ENCODE measurements at regions not wholly inside any gene's neighbourhood (a gene's known extent, or its start where the extent isn't known, plus 50 kb on each side); places are given as distances from the start of the nearest gene placed in this dataset.

GRCh38 chr2:156818221-156818620 is 382.0 kb downstream of the GPD2 start:
- ATAC-seq (ENCODE audit: low read depth in 2 of 2): no peak
- no peak overlapping the region for H3K27ac Mint-ChIP-seq
- no peak for DNase-seq
- no peak overlapping the region for H3K4me3 Mint-ChIP-seq
- no peaks in the 10 kb centered on the region for H3K4me1 Mint-ChIP-seq
- Histone ChIP-seq H3K27me3 (ENCODE audit: control insufficient read depth, insufficient read depth, low read length) (no peaks in the 10 kb centered on the region), H3K36me3 (ENCODE audit: control insufficient read depth, insufficient read depth, low read length) (no peaks in the 10 kb centered on the region), H3K9me3 (ENCODE audit: control insufficient read depth in 2 of 2, low read length in 2 of 2) (no peaks in the 10 kb centered on the region), H3K27ac (ENCODE audit: insufficient read depth, low read length, poor library complexity, severe bottlenecking) (no peak overlapping the region), H3K4me1 (ENCODE audit: control insufficient read depth, insufficient read depth, low read length, poor library complexity, severe bottlenecking) (no peaks in the 10 kb centered on the region), H3K4me3 (ENCODE audit: low read depth, low read length) (no peak overlapping the region)
- H3K9me3 Mint-ChIP-seq: peaks cover 0 to 3% (median 0%) of the 10 kb centered on the region in 7 donors
- H3K27me3 Mint-ChIP-seq: no peaks in the 10 kb centered on the region
- H3K36me3 Mint-ChIP-seq: no peaks in the 10 kb centered on the region

- DNase-seq (no peak), ATAC-seq (ENCODE audit: low read depth in 2 of 2) (no peak)
- Histone ChIP-seq H3K4me3 (ENCODE audit: low read depth, low read length) (no peak overlapping the region), H3K27me3 (ENCODE audit: control insufficient read depth, insufficient read depth, low read length) (no peaks in the 10 kb centered on the region), H3K36me3 (ENCODE audit: control insufficient read depth, insufficient read depth, low read length) (no peaks in the 10 kb centered on the region), H3K9me3 (ENCODE audit: control insufficient read depth in 2 of 2, low read length in 2 of 2) (no peaks in the 10 kb centered on the region), H3K4me1 (ENCODE audit: control insufficient read depth, insufficient read depth, low read length, poor library complexity, severe bottlenecking) (no peaks in the 10 kb centered on the region), H3K27ac (ENCODE audit: insufficient read depth, low read length, poor library complexity, severe bottlenecking) (no peak overlapping the region)
- Mint-ChIP-seq H3K4me1 (no peaks in the 10 kb centered on the region), H3K4me3 (no peak overlapping the region), H3K27ac (no peak overlapping the region), H3K27me3 (no peaks in the 10 kb centered on the region), H3K36me3 (no peaks in the 10 kb centered on the region), H3K9me3 (peaks cover 0 to 3% (median 0%) of the 10 kb centered on the region in 7 donors)
These were observed 382.8 kb downstream of the GPD2 start for GRCh38 chr2:156818944-156819343.

- peaks cover 0 to 6% (median 0%) of the 10 kb centered on the region in 7 donors for H3K9me3 Mint-ChIP-seq
These were observed 390.3 kb downstream of the GPD2 start for GRCh38 chr2:156826341-156826933.

GRCh38 chr2:156834431-156834830 is 398.3 kb downstream of the GPD2 start:
- H3K27ac ChIP-seq (ENCODE audit: insufficient read depth, low read length, poor library complexity, severe bottlenecking): no peak overlapping the region
- DNase-seq (no peak), ATAC-seq (ENCODE audit: low read depth in 2 of 2) (no peak)
- H3K27me3 ChIP-seq (ENCODE audit: control insufficient read depth, insufficient read depth, low read length): no peaks in the 10 kb centered on the region
- Mint-ChIP-seq H3K4me3 (no peak overlapping the region), H3K36me3 (no peaks in the 10 kb centered on the region), H3K9me3 (peaks cover 0 to 2% (median 0%) of the 10 kb centered on the region in 7 donors), H3K4me1 (no peaks in the 10 kb centered on the region), H3K27ac (no peak overlapping the region), H3K27me3 (no peaks in the 10 kb centered on the region)
- no peaks in the 10 kb centered on the region for H3K36me3 ChIP-seq (ENCODE audit: control insufficient read depth, insufficient read depth, low read length)
- H3K9me3 ChIP-seq (ENCODE audit: control insufficient read depth in 2 of 2, low read length in 2 of 2): no peaks in the 10 kb centered on the region
- no peaks in the 10 kb centered on the region for H3K4me1 ChIP-seq (ENCODE audit: control insufficient read depth, insufficient read depth, low read length, poor library complexity, severe bottlenecking)
- no peak overlapping the region for H3K4me3 ChIP-seq (ENCODE audit: low read depth, low read length)

More at GRCh38 chr2:156826341-156826933, 390.3 kb downstream of the GPD2 start:
- Mint-ChIP-seq H3K27me3 (peaks cover 5% of the 10 kb centered on the region), H3K36me3 (no peaks in the 10 kb centered on the region), H3K4me3 (no peak overlapping the region), H3K4me1 (no peaks in the 10 kb centered on the region), H3K27ac (no peak overlapping the region)
- Histone ChIP-seq H3K36me3 (ENCODE audit: control insufficient read depth, insufficient read depth, low read length) (no peaks in the 10 kb centered on the region), H3K9me3 (ENCODE audit: control insufficient read depth in 2 of 2, low read length in 2 of 2) (peaks cover 0 to 7% of the 10 kb centered on the region in 2 experiments), H3K27ac (ENCODE audit: insufficient read depth, low read length, poor library complexity, severe bottlenecking) (no peak overlapping the region), H3K27me3 (ENCODE audit: control insufficient read depth, insufficient read depth, low read length) (no peaks in the 10 kb centered on the region), H3K4me3 (ENCODE audit: low read depth, low read length) (no peak overlapping the region), H3K4me1 (ENCODE audit: control insufficient read depth, insufficient read depth, low read length, poor library complexity, severe bottlenecking) (no peaks in the 10 kb centered on the region)
- DNase-seq (no peak), ATAC-seq (ENCODE audit: low read depth in 2 of 2) (no peak)

GRCh38 chr2:156837635-156838370 is 401.6 kb downstream of the GPD2 start:
- H3K9me3 Mint-ChIP-seq: peaks cover 0 to 3% (median 0%) of the 10 kb centered on the region in 7 donors
- Histone ChIP-seq H3K4me1 (ENCODE audit: control insufficient read depth, insufficient read depth, low read length, poor library complexity, severe bottlenecking) (no peaks in the 10 kb centered on the region), H3K36me3 (ENCODE audit: control insufficient read depth, insufficient read depth, low read length) (no peaks in the 10 kb centered on the region), H3K27me3 (ENCODE audit: control insufficient read depth, insufficient read depth, low read length) (no peaks in the 10 kb centered on the region), H3K27ac (ENCODE audit: insufficient read depth, low read length, poor library complexity, severe bottlenecking) (no peak overlapping the region), H3K9me3 (ENCODE audit: control insufficient read depth in 2 of 2, low read length in 2 of 2) (no peaks in the 10 kb centered on the region), H3K4me3 (ENCODE audit: low read depth, low read length) (no peak overlapping the region)
- ATAC-seq (ENCODE audit: low read depth in 2 of 2): no peak
- no peak overlapping the region for H3K27ac Mint-ChIP-seq
- no peak overlapping the region for H3K4me3 Mint-ChIP-seq
- DNase-seq: no peak
- H3K36me3 Mint-ChIP-seq: no peaks in the 10 kb centered on the region
- H3K4me1 Mint-ChIP-seq: no peaks in the 10 kb centered on the region
- H3K27me3 Mint-ChIP-seq: no peaks in the 10 kb centered on the region

GRCh38 chr2:156841321-156841720 is 405.1 kb downstream of the GPD2 start:
- Mint-ChIP-seq H3K4me3 (no peak overlapping the region), H3K9me3 (peaks cover 0 to 3% (median 0%) of the 10 kb centered on the region in 7 donors), H3K4me1 (no peaks in the 10 kb centered on the region), H3K36me3 (no peaks in the 10 kb centered on the region), H3K27me3 (no peaks in the 10 kb centered on the region), H3K27ac (no peak overlapping the region)
- H3K27ac ChIP-seq (ENCODE audit: insufficient read depth, low read length, poor library complexity, severe bottlenecking): no peak overlapping the region
- no peaks in the 10 kb centered on the region for H3K36me3 ChIP-seq (ENCODE audit: control insufficient read depth, insufficient read depth, low read length)
- H3K9me3 ChIP-seq (ENCODE audit: control insufficient read depth in 2 of 2, low read length in 2 of 2): no peaks in the 10 kb centered on the region
- no peaks in the 10 kb centered on the region for H3K27me3 ChIP-seq (ENCODE audit: control insufficient read depth, insufficient read depth, low read length)
- ATAC-seq (ENCODE audit: low read depth in 2 of 2) (no peak), DNase-seq (no peak)
- no peaks in the 10 kb centered on the region for H3K4me1 ChIP-seq (ENCODE audit: control insufficient read depth, insufficient read depth, low read length, poor library complexity, severe bottlenecking)
- no peak overlapping the region for H3K4me3 ChIP-seq (ENCODE audit: low read depth, low read length)

- H3K27ac Mint-ChIP-seq: no peak overlapping the region
- Histone ChIP-seq H3K27me3 (ENCODE audit: control insufficient read depth, insufficient read depth, low read length) (no peaks in the 10 kb centered on the region), H3K36me3 (ENCODE audit: control insufficient read depth, insufficient read depth, low read length) (no peaks in the 10 kb centered on the region), H3K4me3 (ENCODE audit: low read depth, low read length) (no peak overlapping the region), H3K9me3 (ENCODE audit: control insufficient read depth in 2 of 2, low read length in 2 of 2) (no peaks in the 10 kb centered on the region), H3K27ac (ENCODE audit: insufficient read depth, low read length, poor library complexity, severe bottlenecking) (no peak overlapping the region), H3K4me1 (ENCODE audit: control insufficient read depth, insufficient read depth, low read length, poor library complexity, severe bottlenecking) (no peaks in the 10 kb centered on the region)
- H3K27me3 Mint-ChIP-seq: no peaks in the 10 kb centered on the region
- ATAC-seq (ENCODE audit: low read depth in 2 of 2): no peak
- no peaks in the 10 kb centered on the region for H3K4me1 Mint-ChIP-seq
- H3K36me3 Mint-ChIP-seq: no peaks in the 10 kb centered on the region
- H3K4me3 Mint-ChIP-seq: no peak overlapping the region
- no peak for DNase-seq
- peaks cover 0 to 2% (median 0%) of the 10 kb centered on the region in 7 donors for H3K9me3 Mint-ChIP-seq
These were observed 409.8 kb downstream of the GPD2 start for GRCh38 chr2:156845806-156846558.

All from CD4-positive, CD25-positive, alpha-beta regulatory T cell (primary cell).